NCI-H2196 (cell line): ENCODE measurements at regions not wholly inside any gene's neighbourhood (a gene's known extent, or its start where the extent isn't known, plus 50 kb on each side); places are given as distances from the start of the nearest gene placed in this dataset.
"Not testable (repeated sequence)": the region's sequence is repeated elsewhere in the genome, so short reads cannot be mapped to it uniquely, and the experiment has no call there.

Experiments
- DNase-seq: peaks from one replicate; lab custom pipeline; 2025; ENCODE audit not compliant: unreplicated experiment; lab: John Stamatoyannopoulos, UW

- DNase-seq, result not testable (repeated sequence)
Observed at GRCh38 chr7:101679653-101680173, 50.6 kb upstream of the MYL10 start.

DNA sequence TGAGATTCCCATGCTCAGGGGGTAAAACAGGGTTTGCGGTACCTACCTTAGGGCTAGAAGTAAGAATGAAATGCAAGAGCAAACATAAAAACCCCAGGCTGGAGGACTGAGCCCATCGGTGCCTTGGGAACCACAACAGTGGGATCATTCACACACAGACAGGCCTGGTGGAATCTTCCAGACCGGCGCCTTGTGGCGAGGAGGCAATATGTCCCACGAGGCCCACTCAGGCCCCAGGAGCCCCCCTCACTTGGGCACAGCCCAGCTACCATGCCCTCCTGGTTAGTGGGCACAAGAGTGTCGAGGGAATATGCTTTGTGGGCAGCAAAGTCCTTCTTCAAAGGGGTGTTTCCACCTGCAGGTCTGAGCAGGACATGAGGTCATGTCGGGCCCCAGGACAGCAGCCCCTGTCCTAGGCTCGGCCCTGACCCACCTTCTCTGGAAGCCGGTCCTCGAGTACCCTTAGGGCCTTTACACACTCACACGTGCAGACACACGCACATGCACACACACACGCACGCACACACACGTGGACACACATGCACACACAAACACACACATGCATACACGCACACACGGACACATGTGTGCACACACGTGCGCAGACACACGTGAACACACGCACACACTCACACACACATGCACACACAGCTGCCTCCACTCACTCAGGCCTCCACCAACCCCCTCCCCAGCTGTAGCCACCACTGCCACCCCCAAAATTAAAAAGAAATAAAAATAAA is 51.5 kb upstream of the MYL10 start:
- DNase-seq, result no peak

GRCh38 chr7:101681170-101682007 is 52.3 kb upstream of the MYL10 start:
- peak; percentile 56 for DNase-seq

DNA sequence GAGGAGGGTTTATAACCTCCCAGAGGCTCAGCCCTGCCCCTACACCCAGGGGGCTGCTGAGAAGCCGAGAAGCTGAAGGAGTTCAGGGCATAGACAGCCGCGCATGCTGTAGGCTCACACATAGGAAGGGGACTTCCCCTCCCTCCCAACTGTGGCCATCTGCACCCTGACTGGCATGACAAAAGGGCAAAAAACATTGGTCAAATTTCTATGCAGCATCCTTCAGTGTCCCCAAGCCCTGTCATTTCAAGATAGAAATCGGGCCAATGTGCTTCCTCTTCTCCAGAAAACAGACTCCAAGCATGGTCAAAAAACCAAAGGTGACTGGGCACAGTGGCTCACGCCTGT is 55.9 kb upstream of the MYL10 start:
- DNase-seq, result no peak

DNA sequence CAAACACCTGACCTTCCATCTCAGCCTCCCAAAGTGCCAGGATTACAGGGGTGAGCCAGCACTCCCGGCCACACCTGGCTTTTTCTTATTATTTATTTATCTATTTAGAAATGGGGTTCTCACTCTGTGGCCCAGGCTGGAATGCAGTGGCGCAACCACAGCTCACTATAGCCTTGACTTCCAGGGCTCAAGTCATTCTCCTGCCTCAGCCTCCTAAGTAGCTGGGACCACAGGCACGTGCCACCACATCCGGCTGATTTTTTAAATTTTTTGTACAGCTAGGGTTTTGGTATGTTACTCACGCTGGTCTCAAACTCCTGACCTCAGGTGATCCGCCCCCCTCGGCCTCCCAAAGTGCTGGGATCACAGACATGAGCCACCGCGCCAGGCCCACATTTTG is 56.9 kb upstream of the MYL10 start:
- no peak for DNase-seq

DNA sequence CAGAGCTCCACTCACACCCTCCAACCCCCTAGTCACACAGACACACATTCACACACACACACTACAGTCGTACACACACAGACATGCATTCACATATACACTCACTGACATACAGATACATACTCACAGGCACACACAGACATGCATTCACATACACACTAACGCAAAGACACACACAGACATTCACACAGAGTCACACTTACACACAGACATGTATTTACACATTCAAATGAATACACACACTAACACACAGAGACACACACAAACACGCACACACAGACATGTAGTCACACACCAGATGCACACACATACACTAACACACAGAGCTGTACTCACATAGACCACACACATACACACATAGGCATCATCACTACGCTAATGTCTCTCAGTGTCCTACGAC is 58.0 kb upstream of the MYL10 start:
- no peak for DNase-seq

- no peak for DNase-seq
Observed at GRCh38 chr7:101687791-101688182, 58.7 kb upstream of the MYL10 start.

DNA sequence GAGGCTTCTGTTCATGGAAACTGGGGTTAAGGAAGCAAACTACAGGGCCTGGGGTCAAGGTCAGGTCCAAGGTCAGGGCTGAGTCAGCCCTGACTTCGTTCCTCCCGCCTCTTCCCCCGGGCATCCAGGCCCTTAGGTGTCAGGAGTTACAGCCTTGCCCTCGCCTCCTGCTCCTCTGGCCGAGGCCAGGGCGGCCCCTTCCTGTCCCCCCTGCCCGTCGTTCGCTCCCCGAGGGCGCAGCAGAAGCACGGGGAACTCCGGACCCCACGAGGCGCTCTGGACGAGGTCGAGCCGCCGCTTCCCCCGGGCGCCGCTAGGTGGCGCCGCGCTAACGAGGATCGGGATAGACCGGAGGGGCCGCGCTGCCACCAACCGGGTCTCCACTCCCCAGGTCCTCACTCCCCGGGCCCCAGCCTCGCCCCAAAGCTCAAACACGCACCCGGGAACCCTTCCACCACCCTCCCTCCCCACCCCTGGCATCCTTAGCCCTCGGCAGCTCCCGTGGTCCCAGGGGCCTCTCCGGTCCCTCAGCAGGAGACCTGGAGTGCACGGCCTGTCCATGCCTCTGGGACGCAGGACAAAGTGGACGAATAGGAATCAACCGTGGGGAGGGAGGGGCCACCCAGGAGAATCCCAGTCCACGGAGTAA is 59.2 kb upstream of the MYL10 start:
- peak; percentile 83 for DNase-seq

- no peak for DNase-seq
Observed at GRCh38 chr7:101688995-101689907, 60.2 kb upstream of the MYL10 start.

DNA sequence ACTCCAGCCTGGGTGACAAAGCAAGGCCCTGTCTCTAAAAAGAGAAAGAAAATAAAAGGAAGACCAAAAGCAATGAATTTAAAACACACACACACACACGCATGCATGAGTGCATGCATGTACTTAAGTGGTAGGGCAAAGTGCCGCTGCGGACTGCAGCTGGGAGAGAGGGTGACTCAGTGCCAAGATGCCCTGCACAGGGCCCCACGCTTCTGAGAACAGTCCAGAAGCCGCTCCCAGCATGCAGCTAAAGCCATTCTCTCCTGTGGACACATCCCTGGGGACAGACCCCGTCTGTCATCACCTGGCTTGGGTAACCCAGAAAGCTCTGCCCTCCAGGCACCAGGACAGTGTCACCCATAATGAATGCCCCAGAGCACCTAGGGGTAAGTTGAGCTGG is 61.0 kb upstream of the MYL10 start:
- DNase-seq, result no peak

- no peak for DNase-seq
Observed at GRCh38 chr7:101691822-101692384, 62.8 kb upstream of the MYL10 start.

DNA sequence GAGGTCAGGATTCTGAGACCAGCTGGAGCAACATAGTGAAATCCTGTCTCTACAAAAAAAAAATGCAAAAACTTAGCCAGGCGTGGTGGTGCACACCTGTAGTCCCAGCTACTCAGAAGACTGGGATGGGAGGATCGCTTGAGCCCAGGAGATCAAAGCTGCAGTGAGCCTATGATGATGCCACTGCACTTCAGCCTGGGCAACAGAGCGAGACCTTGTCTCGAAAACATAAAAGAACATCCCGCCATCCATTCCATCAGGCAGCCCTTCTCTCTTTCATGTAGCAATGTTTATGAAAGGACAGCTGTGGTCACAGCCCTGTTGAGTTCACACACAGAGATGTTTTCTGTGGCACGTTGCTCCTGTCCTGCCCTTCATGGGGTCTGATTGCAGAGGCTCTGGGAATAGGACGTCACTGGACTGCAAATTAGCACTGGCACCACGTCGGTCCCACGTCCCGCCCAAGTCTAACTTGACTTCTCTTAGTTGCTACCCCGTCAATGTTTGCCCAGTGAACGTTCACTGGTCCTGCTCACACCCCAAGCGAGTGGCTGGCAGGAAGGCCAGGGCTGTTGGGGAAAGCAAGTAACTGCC is 64.5 kb upstream of the MYL10 start:
- no peak for DNase-seq

GRCh38 chr7:101698964-101699363 is 69.9 kb upstream of the MYL10 start:
- DNase-seq, result no peak

GRCh38 chr7:101699399-101699798 is 70.3 kb upstream of the MYL10 start:
- no peak for DNase-seq

DNA sequence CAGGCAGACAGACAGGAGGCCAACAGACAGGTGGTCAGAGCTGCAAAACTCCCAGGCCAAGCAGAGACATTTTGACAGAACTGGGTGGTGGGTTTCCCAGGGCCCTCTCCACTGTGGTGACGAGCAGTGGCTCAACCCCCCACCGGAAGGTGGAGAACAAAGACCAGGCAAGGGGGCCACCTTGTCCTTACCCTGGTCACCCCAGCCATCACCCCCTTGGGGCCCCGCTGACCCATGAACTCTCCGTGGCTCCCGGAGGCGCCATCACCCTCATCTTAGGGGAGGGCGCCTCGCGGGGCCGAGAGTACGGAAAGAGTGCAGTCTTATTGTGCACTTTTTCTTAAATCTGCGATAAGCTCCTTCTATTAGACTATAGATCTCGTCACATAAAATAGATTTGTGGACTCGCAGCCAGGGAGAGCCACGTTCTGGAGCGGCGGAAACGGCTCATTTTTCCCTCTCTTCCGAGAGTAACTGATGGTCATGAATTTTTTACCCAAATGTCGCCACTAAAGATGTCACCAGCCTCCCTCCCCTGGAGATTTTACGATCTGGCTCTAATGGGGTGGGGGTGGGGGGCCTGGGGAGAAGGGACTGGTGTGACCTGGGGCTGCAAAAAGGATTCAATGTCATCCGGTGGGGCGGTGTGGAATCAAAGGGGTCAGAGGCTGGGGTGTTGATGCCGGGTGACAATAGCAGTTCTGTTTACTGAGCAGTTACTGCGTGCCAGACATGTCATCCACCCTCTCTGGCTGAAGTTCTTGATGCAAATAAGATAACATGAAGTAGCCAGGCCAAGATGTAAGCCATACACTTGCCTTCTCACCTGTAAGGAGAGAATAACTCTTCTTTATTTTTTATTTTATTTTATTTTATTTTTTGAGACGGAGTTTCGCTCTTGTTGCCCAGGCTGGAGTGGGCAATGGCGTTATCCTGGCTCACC is 71.1 kb upstream of the MYL10 start:
- DNase-seq, result no peak

- DNase-seq, result no peak
Observed at GRCh38 chr7:101701153-101701794, 72.2 kb upstream of the MYL10 start.

- DNase-seq, result no peak
Observed at GRCh38 chr7:101702362-101702850, 73.3 kb upstream of the MYL10 start.

DNA sequence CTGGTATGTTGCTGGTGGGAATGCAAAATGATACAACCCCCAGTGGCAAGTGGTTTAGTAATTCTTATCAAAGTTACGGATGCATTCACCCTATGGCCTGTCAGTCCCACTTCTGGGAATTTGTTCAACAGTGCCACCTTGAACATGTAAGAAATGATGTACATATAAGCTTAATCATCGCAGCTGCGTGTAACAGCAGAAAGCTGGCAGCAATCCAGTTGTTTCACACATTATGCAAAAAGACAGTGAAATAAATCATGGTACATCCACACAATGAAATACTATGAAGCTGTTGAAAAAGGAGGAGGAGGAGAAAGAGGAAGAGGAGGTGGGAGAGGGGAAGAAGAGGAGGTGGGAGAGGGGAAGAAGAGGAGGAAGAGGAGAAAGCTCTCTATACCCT is 76.2 kb upstream of the MYL10 start:
- DNase-seq, result no peak
